ENCODE measurements at regions not wholly inside any gene's neighbourhood (a gene's known extent, or its start where the extent isn't known, plus 50 kb on each side); places are given as distances from the start of the nearest gene placed in this dataset.
"Not testable (repeated sequence)": the region's sequence is repeated elsewhere in the genome, so short reads cannot be mapped to it uniquely, and the experiment has no call there.

DNA sequence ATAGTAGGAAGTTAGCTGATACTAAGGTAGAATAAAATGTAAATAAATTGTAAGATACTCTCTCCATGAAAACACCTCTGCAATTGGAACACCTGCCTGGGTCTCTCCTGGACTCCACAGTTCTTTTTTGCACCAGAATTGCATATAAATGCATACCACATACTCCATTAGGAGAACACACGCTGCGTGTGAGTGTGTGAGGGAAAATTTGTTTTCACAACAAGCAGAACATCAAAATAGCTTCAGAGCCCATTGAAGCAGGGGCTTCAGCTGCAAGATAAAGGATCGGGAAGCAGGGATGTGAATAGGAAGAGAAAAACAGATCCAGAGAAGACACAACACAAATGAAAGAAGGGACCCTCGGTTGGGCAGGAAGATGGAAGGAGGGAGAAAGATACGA, 389.8 kb upstream of the BRINP1 start:
- intact Hi-C loops (cut with DNase I) = no loop called here
- no peak for DNase-seq

DNA sequence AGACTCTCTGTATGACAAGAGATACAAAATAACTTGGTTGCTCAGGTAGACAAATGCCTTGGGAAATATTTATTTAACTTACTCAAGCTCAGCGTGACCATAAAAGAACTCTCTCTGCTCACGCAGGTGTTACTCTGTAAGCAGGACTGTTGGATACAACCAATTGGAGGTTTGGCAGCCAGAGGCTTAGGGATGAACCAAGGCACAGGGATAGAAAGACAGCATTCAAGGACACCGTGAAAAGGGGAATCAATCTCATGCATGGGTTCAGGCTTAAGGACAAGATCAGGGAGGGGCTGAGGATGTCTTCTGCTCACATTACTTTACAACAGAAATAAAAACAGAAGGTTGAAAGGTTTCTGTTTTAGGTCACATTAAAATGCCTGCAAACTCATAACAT, 389.0 kb upstream of the BRINP1 start:
- no peak for DNase-seq
- intact Hi-C loops (cut with DNase I) = no loop called here

DNA sequence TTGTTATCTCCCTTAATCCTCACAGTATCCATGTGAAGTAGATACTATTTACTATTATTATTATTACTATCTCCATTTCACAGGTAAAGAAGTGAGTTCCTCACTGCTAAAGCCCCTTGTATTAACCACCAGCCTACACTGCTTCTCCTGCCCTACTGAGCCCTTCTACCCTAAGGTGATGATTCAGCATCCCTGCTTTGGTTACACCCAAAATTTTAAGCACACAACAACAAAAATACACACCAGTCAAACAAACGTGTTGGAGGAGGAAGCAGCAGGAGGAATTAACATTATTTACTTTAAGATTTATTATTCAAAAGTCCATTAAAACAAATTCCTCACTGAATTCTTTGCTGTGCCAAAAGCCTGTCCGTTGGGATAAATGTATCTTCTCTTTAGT, 370.2 kb upstream of the BRINP1 start:
- DNase-seq = no peak
- intact Hi-C loops (cut with DNase I) = no loop called here

DNA sequence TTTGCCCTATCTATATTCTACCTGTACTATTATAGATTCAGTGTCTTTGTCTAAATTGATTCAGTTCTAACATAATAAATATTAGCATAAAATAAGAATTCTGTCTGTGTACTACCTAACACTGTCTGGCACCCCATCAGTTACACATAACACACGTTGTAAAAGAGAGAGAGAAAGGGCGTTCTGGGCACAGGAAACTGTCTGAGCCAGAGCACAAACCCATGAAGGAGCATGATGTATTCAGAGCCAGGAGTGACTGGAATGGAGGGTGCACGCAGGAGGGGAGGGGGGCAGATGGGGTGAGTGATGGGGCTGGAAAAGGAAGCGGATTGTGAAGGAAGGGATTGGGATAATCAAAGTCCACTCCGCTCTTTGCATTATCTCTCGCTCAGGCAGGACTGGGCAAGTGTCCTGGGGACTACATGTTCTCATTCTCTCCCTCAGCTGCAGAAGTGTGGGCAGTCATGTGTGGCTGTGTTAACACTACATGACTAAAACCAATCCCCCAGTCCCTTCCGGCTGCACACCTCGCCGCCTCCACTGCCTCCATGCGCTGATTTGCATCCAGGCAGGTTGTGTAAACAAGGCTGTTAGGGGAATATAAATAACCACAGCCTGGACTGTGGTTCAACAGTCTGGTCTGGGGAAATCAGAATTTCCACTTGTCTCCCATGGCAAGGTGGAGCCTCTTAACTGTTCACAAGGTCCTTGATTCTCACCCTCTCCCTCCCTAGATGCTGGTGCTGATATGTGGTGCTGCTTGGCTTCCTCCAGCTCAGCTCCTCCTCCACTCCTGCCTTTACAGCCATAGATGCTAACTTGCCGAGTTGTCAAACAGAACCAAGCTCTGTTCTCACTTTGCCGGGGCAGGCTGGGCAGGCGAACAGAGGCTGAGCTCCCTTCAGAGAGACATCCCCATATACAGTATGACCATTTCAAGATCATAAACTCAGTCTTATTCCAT, 367.5 kb upstream of the BRINP1 start:
- intact Hi-C loops (cut with DNase I) = no loop called here
- DNase-seq = no peak

DNA sequence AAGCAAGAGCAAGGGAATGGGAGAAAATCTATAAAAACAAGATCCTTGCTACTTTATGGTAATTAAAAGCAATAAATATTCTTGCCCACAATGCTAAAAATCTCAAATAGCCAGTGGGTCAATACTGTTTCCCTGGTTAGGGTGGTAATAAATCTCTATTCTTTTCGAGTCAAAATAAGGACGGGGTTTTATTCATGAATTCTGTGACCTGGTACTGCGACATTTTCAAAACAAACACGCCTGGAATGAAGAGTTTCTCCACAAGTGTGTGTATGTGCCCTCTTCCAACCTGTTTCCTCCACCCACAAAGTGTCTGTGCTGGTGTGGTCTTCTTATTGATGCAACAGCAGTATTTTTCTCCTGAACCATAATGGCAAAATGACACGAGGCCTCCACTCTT, 358.8 kb upstream of the BRINP1 start:
- DNase-seq = no peak
- intact Hi-C loops (cut with DNase I) = no loop called here

DNA sequence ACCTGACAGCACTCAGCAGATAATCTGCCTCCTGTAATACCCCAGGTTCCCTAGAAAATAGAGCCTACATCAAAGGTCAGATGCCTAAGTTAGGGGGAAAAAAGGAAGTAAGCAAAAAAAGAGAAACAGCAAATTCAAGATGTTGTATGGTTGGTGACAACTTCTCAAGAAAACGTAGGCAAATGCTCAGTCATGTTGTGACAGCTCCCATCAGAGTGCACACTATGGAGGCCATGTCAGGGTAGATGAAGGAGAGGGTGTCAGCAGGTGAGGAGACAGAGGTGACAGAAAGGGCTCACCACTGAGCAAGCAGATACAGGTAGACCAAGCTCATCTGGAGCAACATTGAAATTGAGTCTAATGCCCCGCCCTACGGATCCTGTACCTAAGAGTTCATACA, 356.8 kb upstream of the BRINP1 start:
- intact Hi-C loops (cut with DNase I) = no loop called here

DNA sequence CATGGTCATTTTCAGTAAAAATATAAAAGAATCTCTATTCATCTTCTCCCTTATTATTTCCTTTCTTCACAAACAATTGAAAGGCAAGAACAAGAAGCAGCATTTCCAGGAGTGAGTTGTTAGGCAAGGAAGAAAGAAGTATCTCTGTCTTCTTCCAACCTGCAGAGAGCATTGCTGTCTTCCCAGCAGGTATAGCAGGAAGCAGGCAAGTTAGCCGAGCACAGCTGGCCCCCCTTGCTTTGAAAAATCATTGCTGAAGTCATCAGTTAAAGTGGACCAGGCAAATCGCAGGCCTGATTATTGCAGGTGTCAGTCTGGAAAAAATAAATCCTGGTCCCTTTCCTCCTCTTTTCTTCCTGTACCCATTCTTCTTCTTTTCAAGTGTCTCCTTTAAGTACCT, 353.1 kb upstream of the BRINP1 start:
- no peak for DNase-seq
- intact Hi-C loops (cut with DNase I) = no loop called here

More for the DNA sequence above, 356.8 kb upstream of the BRINP1 start:
- no peak for DNase-seq

DNA sequence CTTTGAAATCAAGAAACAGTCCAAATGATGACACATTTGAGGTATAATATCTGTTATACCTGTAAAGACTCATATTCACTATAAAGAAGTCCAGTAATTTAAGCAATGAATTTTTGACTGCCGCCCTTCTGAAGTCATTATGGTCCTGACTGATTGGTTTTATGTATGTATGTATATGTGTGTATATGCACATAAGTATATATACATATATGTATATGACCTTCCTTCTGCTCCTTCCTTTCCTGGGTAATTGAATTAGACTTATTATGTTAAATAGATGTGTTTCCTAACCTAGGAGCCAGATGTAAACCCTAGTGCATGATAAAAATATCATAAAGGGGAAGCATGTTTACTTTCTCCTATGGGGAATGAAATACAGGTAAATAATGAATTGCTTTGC, 343.1 kb upstream of the BRINP1 start:
- intact Hi-C loops (cut with DNase I) = no loop called here
- no peak for DNase-seq

DNA sequence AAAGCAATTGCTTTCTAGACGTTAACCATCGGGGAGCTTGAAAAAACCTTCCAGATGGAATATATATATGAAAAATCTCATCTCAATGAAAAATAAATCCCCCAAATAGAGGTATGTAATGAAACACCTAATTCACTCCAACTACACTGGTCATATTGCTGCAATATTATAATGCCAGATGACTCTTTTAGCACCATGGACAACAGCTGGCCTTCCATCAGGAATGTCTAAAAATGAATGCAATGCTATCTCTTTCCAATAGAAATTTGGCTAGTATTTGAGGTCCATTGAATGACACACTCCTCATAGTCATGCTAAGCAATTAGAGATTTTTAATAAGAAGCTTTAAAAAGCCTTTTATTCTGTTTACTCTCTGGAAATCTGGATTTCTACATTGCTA, 340.2 kb upstream of the BRINP1 start:
- intact Hi-C loops (cut with DNase I) = no loop called here
- no peak for DNase-seq

DNA sequence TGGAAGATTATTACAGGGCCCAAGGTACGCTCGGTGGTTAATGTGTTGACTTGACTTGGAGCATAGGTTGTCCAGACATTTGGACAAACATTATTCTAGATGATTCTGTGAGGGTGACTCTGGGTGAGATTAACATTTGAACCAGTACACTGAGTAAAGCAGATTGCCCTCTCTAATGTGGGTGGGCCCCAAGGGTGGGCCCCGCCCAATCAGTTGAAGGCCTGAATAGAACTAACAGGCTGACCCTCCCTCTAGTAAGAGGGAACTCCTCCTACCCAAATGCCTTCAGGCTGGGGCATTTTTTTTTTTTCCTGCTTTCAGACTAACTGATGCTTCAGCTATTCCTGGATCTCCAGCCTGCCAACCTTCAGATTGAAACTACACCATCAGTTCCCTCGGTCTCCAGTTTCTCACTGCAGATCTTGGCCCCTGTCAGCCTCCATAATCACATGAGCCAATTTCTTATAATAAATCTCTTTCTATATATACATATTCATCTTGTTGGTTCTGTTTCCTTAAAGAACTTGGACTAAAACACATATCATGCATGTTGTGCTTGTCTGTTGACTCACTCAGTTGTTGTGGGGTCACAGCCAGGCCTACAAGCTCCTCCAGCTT, 338.1 kb upstream of the BRINP1 start:
- intact Hi-C loops (cut with DNase I) = no loop called here
- DNase-seq = no peak

DNA sequence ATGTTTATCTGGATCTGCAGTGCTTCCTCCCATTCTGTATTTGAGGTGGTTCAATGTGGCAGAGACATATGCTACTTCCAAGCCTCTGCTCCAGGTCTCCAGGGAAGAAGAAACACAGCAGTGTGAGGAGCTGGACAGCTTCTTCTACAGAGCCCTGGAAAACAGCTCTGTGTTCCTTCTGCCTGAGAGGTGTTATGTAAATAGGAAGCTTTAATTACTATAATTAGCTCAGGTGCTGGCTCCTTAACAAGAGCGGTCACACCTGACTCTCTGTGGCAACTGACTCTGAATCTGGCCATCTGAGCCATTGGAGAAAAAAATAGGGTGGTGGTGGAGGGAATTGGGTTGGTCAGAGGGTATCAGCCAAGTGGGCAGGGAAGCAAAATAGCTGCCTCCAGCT, 332.4 kb upstream of the BRINP1 start:
- intact Hi-C loops (cut with DNase I) = no loop called here
- DNase-seq = no peak

DNA sequence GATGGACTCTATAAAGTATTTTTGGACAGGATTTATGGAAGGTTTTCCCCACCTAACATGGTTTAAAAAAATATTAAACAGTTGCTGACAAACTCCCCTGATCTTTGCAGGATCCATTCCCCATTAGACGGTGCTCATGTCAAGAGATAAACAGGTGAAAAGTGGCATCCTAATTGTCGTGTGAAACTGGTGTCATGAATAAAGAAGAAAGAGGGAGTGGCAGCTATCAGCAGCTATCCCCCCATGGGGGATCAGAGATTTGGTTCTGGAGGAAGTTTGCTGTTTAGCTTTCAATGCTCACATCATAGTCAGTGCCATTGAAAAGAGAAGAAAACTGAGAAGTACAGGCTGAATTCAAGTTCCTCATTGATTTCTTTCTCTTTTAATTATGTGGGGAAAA, 329.3 kb upstream of the BRINP1 start:
- intact Hi-C loops (cut with DNase I) = no loop called here
- no peak for DNase-seq

DNA sequence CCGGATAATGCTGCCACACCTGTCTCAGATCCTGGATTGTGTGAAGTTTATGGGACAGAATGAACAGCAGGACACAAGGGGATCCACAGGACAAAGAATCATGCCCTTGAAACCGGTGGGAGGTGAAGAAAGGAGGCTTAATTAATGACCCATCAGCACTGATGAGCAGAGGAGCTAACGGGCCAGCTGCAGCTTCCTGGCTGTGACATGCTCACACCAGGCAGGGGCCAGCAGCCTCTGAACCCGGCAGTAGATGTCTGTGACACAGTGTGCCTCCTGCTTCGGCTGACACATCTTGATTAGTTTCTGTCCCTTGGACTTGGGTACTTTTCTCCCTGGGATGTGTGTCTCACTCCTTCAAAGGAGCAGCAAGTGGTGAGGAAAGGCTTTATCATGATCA, 328.8 kb upstream of the BRINP1 start:
- intact Hi-C loops (cut with DNase I) = no loop called here

DNA sequence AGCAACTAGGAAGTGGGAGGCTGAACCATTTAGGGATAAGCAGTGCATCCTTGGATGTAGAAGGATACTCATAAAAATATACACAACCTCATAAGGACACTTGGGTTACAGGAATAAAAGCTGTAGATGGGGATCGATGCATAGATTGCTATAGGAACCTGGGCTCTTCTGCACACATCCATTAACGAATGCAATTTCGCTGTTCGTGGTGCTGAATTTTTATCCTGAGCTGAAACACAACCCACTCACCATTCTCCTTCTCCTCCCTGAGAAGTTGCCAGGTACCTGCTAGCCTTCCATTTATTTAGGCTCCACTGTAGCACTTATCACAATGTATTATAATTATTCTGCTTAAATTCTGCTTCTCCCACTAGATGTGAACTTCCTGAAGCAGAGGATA, 320.6 kb upstream of the BRINP1 start:
- intact Hi-C loops (cut with DNase I) = no loop called here
- peak in 4 of 42 donors; percentile 8 to 37 (median 27) for DNase-seq

More for the DNA sequence above, 328.8 kb upstream of the BRINP1 start:
- DNase-seq = no peak

DNA sequence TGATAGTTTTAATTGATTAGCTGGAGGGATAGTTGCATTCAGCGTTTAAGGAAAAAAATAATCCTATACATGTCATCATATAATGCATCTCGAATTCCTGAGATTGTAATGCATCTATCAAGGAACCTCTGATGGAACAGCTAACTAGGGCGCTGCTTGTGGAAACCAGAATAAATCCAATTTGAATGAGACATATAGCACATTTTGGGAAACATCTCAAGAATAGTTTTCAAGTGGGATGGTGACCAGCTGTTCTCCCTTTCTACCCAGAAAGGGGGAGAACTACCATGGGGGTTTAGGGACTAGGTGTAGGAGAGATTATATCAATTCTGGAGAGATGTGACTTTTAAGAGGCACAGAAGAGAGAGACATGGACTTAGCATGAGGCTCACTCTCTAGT, 319.3 kb upstream of the BRINP1 start:
- intact Hi-C loops (cut with DNase I) = no loop called here

DNA sequence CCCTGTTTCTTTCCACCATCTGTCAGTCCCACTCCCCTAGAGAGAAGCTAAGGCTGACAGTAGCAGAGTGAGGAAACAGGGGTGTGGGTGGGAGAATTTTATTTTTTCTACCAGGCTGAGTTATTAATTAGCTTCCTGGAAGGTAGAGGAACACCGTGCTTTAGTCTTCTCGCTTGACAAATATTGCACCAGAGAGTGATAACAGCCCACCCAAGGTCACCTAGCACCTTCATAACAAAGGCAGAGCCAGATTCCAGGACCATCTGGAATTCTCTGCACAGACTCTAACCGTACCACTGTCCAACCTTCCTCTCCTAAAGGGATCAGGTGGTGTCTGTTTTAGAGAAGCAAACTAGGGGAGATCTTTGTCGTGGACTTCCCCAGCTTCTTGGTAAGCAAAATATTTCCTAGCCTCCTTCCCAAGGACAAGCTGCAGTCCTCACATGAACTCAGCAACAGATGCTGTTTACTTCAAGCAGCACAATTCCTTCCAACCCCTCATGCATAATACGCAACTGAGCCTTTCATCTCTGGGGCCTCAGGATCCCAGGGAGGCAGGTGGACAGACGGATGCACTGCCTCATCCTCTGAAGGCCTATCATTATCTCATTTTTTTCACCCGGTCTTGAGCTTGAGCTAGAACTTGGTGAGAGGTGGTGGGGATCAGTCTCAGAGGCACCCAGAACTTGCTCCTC, 308.7 kb upstream of the BRINP1 start:
- DNase-seq = no peak
- intact Hi-C loops (cut with DNase I) = no loop called here

More for the DNA sequence above, 319.3 kb upstream of the BRINP1 start:
- no peak for DNase-seq

DNA sequence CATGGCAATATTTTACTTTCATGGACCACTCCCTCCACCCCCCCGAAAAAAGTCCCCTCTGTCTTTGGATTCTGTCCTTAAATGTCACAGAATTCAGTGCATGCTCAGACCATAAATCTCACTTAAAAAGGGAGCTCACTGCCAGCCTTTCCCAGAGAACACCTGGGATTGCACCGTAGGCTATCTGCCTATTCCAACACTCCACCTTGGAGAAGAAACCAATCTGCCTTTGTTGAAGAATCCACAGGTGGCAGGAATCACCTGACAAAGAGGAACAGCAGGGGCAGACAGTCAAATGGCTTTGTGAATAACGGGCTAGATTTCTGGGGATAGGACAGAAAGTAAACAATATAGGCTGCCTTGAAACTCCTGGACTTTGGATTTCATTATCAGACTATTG, 306.7 kb upstream of the BRINP1 start:
- intact Hi-C loops (cut with DNase I) = no loop called here
- no peak for DNase-seq

DNA sequence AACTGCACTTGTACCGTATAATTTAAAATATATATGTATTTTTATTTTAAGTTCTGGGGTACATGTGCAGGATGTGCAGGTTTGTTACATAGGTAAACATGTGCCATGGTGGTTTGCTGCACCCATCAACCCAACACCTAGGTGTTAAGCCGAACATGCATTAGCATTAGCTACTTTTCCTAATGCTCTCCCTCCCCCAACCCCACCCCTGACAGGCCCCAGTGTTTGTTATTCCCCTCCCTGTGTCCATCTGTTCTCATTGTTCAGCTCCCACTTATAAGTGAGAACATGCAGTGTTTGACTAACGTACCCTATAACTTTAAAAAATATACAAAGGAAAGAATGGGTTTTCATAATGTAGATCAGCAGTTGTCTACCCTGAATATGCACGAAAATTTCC, 303.5 kb upstream of the BRINP1 start:
- intact Hi-C loops (cut with DNase I); DNase-seq: not testable (repeated sequence)

DNA sequence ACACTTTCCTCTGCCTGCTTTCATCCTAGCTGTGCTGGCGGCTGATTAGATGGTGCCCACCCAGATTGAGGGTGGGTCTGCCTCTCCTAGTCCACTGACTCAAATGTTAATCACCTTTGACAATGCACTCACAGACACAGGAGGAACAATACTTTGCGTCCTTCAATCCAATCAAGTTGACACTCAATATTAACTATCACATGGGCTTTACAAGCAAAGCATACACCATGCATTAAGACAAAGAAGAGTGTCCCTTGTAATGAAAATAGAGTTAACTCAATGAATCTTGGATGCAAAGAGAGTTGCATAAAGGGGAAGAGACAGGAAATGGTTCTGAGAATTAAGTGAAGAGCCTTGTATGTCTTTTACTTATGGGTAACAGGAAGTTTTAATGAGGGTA, 298.7 kb upstream of the BRINP1 start:
- intact Hi-C loops (cut with DNase I) = no loop called here

DNA sequence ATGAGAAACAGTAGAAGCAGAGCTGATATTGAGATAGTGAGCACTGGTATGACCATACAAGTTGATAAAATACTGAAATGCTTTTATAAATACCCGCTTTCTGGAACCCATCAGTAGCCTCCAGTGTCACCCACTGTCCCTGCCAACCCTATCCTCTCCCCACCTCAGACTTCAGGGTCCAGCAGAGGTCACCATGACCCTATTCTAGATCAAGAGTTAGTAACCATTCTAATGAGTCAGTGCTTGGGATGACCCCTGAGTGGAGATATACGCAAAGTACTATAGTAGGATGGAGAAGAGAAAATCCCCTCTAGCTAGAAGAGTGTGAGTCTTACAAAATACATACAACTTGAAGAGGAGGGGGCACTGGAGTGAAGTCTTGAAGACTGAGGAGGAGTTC, 297.9 kb upstream of the BRINP1 start:
- peak in 1 of 42 donors; percentile 1 for DNase-seq
- intact Hi-C loops (cut with DNase I) = no loop called here

More for the DNA sequence above, 298.7 kb upstream of the BRINP1 start:
- DNase-seq = no peak

Data from head of caudate nucleus (tissue), 42 donors.